GM18907 (cell line): ENCODE measurements at regions not wholly inside any gene's neighbourhood (a gene's known extent, or its start where the extent isn't known, plus 50 kb on each side); places are given as distances from the start of the nearest gene placed in this dataset.

ENCODE experiments used
- ATAC-seq: cut with Tn5 transposase; IDR thresholded peaks from one replicate; pipeline ENCODE4 v1.9.1; 2021; ENCODE audit warnings: mild to moderate bottlenecking, moderate library complexity; ENCODE audit not compliant: unreplicated experiment

- ATAC-seq = no peak
These were observed 498.7 kb upstream of the CBLB start for GRCh38 chr3:106367496-106367895.

GRCh38 chr3:106371221-106371970 is 502.6 kb upstream of the CBLB start:
- no peak for ATAC-seq

DNA sequence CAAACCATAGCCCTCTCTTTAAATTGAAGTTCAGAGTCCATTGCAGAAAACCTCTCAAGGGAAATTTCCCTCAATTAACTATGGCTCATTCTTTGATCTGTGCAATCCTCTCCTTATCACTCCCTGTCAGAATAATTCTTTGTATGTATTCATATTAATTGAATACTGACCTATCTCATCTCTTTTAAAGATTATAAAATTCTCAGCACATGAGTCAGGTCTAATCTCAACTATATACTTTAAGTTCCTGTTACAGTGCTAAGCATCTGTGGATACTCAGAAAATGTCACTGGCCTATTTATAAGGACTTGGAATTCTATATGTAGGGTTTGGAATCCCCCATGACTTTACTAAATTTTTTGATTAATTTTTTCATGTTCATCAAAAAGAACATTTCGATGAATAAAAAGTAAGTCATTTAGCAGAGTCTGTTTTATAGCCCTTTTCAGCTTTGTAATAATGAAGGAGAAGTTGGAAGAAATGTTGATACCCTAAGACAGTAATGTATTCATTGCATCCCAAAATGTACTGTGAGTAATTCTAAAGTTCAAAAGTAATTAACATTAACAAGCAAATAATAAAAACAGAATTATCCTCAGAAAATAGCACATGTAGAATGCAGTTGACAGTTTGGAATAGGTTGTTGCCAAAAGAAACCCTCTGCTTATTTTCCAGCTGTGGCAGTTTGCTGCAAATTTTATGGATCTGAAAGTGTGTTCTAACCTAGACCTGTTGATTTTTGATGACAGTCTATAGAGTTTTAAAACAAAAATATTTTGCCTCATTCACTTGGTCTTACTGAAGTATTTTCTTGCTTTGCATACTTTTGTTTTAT is 503.4 kb upstream of the CBLB start:
- ATAC-seq = no peak

- ATAC-seq = no peak
These were observed 504.0 kb upstream of the CBLB start for GRCh38 chr3:106372806-106373190.

- ATAC-seq = no peak
These were observed 507.3 kb upstream of the CBLB start for GRCh38 chr3:106376016-106376570.

- ATAC-seq = no peak
These were observed 510.5 kb upstream of the CBLB start for GRCh38 chr3:106379251-106379750.

DNA sequence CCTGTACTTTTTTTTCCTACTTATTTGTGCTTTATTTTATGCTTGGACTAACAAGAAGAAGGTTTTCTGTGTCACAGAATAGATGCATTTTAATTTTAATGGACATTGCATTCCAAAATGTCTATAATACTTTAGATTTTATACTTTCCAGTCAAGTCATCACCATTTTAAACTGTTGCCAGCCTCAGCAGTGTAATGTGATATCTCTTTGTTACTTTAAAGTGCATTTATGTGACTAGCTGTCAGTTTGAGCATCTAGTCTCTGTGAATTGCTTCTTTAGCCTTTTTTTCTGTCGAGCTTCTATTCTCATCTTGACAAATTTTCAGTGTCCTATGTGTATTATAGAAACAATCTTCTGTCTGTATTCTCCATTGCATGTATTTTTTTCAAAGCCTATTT is 511.4 kb upstream of the CBLB start:
- no peak for ATAC-seq

- no peak for ATAC-seq
These were observed 512.6 kb upstream of the CBLB start for GRCh38 chr3:106381286-106381938.

DNA sequence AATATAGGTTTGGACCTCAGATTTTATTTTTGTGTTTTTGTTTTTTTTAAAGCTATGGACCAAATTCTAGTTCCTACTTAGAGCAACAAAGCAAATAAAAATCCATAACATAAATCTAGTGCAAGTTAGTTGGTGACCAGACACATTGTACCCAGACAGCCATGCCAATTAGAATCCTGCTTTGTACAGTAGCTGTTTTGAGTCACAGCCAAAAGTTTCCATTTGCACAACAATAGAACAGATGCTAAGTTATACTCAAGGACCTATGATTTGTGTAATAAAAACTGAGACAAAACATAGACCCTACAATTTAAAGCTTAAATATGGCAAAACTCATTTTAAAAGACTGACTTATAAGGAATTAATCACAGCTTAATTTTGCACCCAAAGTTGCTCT is 513.1 kb upstream of the CBLB start:
- no peak for ATAC-seq

- no peak for ATAC-seq
These were observed 517.2 kb upstream of the CBLB start for GRCh38 chr3:106386050-106386449.

- no peak for ATAC-seq
These were observed 524.1 kb upstream of the CBLB start for GRCh38 chr3:106392915-106393314.

GRCh38 chr3:106397006-106397405 is 528.2 kb upstream of the CBLB start:
- no peak for ATAC-seq

DNA sequence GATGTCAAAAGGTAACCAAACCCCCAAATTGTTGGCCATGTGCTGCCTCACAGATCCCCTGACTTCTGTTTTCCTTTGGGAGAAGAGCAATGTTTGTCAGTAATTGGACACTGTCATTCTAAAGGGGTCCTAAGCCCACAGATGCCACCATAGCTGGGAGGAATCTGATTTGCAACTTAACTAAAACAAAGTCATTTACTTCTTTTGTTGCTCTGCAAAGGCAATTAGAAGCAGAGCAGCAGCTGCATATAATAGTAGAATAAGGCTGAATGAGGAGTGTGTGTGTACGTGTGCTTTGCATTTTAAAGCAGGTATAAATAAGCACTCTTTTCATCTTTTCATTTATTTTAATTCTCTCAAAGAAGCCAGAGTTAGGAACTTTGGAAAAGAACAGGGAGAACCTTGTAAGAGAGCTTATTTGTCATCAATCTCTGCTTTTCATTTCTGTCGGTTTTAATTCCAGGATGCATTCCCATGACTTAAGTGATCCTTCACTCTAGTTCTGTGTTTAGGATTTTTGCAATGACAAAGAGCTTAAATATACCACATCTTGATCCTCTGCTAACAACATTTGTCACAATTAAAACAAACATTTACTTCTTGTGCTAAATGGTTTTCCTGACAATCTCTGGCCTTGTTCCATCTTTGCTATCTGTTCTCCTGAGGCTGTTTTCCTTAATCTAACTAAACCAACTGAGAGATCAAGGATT is 530.2 kb upstream of the CBLB start:
- ATAC-seq = no peak

- no peak for ATAC-seq
These were observed 530.9 kb upstream of the CBLB start for GRCh38 chr3:106399761-106400160.

DNA sequence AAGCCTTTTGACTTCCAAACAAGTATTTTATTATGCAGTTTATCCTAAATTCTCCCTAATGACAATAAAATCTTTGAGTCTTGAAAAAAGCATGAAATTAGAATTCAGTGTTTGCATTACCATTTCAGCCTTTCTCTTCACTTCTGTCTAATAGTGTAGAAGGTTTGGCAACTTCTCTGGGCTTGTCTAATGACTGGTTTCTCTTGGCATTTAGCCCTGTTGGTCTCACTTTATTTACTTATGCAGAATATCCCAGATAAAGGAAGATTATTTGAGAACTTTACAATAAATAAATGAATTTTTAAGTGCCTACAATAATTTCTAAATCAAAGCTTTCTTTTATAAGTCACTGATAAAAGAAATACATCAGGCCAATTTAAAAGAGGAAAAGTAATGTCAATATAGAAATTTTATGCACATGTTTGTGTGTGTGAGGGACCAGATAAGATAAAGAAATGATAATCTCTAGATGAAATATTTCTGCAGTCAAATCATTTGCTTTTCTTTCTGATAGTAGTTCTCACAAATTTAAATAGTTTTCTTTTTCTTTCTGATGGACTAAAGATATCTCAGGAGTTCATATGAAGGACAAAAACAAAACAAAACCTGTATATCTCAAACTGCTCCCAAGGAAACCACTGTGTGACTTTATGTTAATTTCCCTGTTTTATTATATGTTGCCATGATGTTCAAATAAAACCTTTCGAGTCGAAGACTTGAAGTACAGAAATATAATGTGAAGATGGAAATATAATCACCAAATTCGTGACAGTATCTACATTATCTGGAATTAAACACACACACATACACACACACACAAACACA is 533.1 kb upstream of the CBLB start:
- no peak for ATAC-seq

- ATAC-seq = no peak
These were observed 534.7 kb upstream of the CBLB start for GRCh38 chr3:106403371-106404145.

- ATAC-seq = no peak
These were observed 544.9 kb upstream of the CBLB start for GRCh38 chr3:106413683-106414082.

GRCh38 chr3:106420628-106421027 is 551.8 kb upstream of the CBLB start:
- no peak for ATAC-seq

DNA sequence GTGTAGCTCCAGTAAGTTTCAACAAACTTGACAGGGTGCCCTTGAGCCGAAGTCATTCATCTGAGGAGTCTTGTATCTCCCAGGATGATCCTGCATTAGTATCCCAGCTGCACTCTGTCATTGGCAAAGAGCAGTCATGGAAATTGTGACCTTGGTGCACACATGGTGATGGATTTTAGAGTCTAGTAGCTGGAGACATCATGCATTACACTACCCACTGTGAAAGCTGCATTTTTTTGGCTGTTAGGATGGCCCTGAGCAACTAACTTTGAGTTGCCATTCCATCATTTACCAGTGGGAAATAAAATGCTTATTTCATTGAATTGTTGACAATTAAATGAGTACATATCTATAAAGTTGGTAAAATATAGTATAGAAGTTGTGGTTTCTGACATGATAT is 552.6 kb upstream of the CBLB start:
- ATAC-seq = no peak
